Myocyte (in vitro differentiated cells): ENCODE measurements at regions not wholly inside any gene's neighbourhood (a gene's known extent, or its start where the extent isn't known, plus 50 kb on each side); places are given as distances from the start of the nearest gene placed in this dataset.

Experiments
- DNase-seq: peaks from one replicate; pipeline ENCODE4 v3.0.0-alpha.2; 2012; ENCODE audit warnings: low read depth

DNA sequence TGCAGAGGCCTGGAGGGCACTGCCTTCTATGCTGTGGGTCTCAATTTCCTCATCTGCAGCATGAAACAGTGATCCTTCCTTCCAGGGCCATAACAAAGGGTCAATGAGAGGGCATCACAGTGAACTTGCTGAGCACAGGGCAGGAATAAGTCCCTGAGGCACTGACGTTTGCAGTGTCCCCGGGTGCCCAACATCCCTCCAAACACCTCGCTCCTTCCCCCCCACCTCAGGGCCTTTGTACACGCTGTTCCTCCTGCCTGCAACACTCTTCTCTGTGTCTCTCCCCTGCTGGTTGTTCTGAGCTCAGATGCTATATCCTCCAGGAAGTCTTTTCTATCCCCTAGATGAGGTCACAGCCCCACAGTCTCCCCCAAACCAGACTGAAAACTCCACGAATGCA, 59.7 kb upstream of the TCF20 start:
- no peak for DNase-seq

GRCh38 chr22:42329504-42329903, 59.1 kb upstream of the TCF20 start:
- no peak for DNase-seq

DNA sequence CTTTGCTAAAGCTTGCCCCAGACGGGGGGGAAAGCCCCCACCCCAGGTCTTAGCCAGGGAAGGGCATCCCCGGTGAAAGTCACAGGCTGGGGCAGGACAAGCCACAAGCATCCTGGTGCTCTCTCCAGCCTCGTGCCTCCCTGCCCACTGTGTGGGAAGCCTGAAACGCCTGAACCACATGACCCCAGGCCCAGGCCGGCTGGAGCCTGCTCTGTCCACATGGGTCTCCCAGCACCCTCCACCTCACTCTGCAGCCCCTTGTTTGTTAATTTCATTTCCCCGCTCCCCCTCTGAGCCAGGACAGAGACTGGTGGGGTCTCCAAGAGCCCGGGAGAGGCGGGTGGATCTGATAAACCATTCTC, 58.3 kb upstream of the TCF20 start:
- DNase-seq: peak; percentile 62

DNA sequence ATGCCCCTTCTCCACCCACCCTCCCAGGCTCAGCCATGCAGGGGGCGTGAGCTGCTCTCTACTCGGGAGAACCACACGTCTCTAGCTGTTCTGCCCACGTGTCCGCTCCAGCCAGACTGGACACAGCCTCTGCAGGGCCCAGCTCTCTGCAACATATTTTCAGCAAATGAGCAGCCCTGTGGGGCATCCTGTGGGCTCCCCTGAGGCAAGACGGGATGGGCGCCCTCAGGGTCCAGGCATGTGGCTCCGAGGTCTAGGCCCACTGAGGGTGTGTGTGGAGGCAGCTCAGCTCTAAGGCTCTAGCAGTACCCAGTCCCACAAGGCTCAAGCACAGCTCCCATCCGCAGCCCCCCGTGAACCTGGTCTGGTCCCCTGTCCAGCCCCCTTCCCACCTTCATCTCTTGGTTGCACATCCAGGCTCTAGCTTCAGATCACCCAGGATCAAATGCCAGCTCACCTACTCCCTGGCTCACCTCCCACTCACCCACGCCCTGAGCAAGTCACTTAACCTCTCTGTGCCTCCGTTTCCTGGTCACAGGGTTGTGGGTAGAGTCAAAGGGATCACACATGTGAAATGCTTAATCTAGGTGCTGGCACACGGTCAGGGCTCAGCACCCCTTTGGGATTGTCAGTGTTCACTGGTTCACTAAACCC, 57.8 kb upstream of the TCF20 start:
- peak; percentile 36 for DNase-seq

DNA sequence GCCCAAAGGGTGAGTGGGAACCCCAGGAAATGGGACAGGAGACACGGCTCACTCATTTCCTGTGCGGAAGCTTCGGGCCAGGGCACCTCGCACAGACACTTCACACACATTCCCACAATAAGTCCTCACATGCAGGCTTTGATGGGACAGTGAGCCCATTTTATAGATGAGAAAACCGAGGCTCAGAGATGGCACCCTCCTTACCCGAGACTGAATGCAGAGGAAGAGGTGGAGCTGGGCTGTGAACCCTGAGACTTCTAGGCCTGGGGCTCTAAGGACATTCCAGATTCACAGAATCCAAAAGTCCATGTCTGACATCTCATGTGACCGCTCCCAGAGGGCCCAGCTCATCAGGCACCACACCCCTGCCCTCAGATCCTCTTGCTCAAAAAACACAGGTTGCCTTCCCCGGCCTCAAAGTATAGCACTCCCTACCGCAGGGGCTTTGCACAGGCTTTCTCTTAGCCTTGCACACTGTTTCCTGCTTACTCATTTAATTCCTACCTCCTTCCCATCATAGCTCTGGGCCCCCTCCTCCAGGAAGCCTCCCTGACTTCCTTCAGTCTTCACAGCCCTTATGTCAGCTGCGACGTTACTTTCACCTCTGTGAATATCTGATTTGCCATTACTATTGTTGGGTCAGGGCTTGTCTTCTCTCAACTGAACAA, 57.1 kb upstream of the TCF20 start:
- DNase-seq: no peak

- DNase-seq: no peak
These were observed 56.3 kb upstream of the TCF20 start for GRCh38 chr22:42326801-42327200.

GRCh38 chr22:42326301-42326700, 55.8 kb upstream of the TCF20 start:
- DNase-seq: no peak

DNA sequence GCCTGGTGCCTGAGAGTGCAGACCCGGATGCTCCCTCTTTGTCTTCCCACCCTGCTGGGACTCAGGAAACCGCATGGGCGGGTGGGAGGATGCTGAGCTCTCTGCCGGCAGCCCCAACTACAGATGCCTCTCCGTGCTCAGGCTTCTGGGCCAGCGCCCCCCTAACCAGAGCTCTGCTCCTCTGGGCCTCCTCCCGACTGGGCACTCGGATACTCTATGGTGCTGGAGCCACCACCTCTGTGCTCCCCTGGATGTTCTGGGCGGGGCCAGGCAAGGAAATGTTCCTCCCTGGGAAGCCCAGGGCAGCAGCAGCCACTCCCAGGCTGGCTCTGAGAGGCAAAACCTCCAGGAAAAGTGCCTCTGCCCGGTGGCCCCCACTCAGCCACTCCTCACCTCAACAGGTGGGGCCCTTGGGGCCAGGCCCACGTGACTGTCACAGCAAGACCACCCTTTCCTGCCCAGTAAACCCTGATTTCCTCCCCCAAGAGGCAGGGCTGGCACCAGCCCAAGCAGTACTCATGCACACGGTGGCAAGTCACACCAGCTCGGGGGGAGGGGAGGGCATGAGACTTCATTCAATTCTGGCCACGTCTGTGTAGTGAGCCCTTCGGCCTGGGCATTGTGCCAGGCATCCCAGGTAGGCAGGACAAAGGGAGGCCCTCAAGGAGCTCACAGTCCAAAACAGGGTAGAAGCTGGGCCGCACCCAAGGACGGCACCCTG, 54.7 kb upstream of the TCF20 start:
- DNase-seq: no peak

DNA sequence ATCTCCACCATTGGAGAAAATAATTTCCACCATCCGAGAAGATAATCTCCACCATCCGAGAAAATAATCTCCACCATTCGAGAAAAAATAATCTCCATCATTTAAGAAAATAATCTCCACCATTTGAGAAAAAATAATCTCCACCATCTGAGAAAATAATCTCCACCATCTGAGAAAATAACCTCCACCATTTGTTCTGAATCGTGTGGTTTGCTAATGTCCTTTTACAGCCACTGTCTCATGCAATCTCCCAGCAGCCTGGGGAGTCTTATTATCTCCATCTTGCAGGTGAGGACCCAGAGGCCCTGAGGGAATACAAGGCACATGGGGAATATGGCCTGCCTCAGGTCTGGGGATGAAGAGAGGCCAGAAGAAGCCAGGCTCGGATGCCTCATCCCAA, 54.1 kb upstream of the TCF20 start:
- no peak for DNase-seq

DNA sequence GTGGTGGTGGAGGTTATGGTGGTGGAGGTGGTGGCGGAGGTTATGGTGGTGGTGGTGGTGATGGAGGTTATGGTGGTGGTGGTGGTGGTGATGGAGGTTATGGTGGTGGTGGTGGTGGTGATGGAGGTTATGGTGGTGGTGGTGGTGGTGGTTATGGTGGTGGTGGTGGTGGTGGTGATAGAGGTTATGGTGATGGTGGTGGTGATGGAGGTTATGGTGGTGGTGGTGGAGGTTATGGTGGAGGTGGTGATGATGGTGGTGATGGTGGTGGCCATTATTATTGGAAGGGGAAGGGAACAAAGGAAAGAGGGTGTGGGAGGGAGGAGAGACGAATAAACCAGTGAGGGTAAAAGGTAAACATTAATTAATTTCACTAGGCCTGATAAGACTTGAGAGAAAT, 53.5 kb upstream of the TCF20 start:
- no peak for DNase-seq

GRCh38 chr22:42322562-42322926, 52.1 kb upstream of the TCF20 start:
- DNase-seq: no peak

- no peak for DNase-seq
These were observed 51.6 kb upstream of the TCF20 start for GRCh38 chr22:42321908-42322561.

DNA sequence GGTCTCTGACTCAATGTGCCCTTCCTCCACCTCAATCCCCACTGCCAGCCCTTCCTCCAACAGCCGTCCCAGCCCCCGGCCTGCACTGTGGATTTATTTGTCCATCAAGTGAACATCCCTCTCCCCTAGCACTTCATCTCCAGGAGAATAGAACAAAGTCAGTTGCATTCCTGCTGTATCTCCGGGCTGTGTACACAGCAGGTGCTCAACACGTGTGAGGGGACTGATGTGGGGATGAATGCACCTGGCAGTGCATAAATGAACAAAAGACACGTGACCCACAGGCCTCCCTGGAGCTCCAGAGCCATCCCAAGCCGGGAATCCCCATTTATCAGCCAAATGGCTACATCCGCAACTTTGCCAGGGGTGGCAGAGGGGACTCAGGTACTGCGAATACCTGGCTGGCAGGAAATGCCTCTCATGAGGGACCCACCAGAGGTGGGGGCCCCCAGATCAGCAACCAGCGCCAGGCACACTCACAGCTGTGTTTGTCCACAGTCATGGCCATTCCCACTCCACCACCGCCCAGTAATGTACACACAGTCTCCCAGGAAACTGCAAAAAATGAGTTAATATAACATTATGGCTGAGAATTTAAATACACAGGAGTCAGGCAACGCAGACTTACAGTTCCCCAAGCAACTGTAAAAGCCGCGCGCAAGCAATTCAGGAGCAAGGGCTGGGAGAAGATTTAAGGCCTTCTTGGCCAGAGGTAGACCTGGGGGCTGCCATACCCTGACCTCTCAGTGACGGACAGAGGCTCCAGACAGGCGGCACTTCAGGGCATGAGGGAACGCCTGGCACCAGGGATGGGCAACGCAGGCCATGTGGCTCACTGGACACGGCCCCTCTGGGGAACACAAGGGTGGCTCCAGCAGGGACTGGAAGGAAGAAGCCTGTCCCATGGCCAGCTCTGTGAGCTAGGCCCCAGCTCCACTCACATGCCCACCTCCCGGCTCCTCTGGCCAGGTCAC, 50.3 kb upstream of the TCF20 start:
- no peak for DNase-seq
